A673 (cell line): ENCODE measurements at regions not wholly inside any gene's neighbourhood (a gene's known extent, or its start where the extent isn't known, plus 50 kb on each side); places are given as distances from the start of the nearest gene placed in this dataset.

ENCODE experiments used
- CTCF ChIP-seq: fragments of 300-800, 200-600 bp; sonication (generic); conservative IDR thresholded peaks from 2 replicates; pipeline ENCODE4 v1.5.1; 2017; ENCODE audit warnings: low read depth, mild to moderate bottlenecking, antibody characterized with exemption, low read length, moderate library complexity, mixed read lengths
- EZH2 ChIP-seq: fragments of 200-600 bp; sonication (generic); IDR thresholded peaks from 2 replicates; pipeline ENCODE4 v1.6.1; 2017; ENCODE audit warnings: borderline replicate concordance, low read depth, mild to moderate bottlenecking, mixed read lengths, antibody characterized with exemption, low read length; ENCODE audit not compliant: poor library complexity, severe bottlenecking

- TF ChIP-seq CTCF (no peak), EZH2 (no peak)
Observed at GRCh38 chr14:62599616-62600385, 445.5 kb downstream of the KCNH5 start.
